Stimulated activated CD4-positive, alpha-beta T cell treated with anti-CD3 and anti-CD28 coated beads, TNF-alpha, amount 100 ng/mL, for 48 hours (primary cell): ENCODE measurements at regions not wholly inside any gene's neighbourhood (a gene's known extent, or its start where the extent isn't known, plus 50 kb on each side); places are given as distances from the start of the nearest gene placed in this dataset.

Experiments
- DNase-seq, 3 donors: peaks; one replicate each; pipeline ENCODE4 v3.0.0-alpha.2; 2020; ENCODE audit warnings: low read depth in 3 of 3

- no peak for DNase-seq
Observed at GRCh38 chr6:148090326-148090725, 252.3 kb upstream of the SASH1 start.

DNA sequence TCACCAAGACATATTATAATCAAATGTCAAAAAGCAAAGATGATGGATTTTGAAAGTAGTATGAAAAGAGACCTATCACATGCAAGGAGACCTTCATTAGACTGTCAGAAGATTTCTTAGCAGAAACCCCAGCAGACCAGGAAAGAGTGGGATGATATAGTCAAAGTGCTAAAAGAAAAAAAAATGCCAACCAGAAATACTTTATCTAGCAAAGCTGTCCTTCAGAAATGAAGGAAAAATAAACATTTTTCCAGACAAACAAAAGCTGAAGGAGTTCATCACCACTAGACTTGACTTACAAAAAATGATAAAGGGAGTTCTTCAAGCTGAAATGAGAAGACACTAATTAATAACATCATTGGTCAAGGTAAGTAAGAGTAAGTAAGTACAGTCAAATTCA, 251.2 kb upstream of the SASH1 start:
- no peak for DNase-seq

DNA sequence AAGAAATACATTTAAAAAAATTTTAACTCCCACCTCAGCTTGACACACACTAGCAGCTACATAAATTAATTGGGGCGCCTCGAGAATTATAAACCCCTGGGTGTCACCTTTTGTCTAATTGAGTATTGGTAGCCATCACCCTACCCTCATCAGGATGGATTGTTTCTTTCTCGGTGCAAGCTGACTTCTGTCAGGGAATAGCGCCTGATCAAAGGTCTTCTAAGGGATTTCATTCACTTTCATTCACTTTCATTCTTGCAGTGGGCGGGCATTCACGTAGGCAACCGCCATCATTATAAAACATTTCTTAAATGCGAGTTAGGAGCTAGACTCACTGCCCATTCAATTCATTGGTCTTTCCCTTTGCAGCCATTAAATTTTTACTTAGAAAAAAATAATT, 239.2 kb upstream of the SASH1 start:
- DNase-seq = no peak

DNA sequence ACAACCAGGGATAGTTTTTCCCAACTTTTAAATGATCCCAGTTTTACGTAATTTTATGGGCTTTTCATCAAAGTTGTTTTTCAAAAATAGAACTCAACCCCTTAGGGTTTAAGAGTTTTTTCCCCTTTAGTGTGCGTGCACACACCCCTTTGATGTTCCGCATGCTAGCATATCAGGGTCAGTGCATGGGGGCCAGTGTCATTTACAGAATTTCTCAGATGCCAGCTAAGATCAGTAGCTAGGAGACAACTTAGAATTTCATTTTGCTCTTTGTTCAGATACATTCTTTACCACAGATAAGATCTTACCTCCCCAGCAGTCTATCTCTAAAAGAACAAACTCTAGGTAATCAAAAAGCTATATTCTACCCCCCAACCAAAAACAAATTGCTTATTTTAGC, 238.5 kb upstream of the SASH1 start:
- DNase-seq = no peak

DNA sequence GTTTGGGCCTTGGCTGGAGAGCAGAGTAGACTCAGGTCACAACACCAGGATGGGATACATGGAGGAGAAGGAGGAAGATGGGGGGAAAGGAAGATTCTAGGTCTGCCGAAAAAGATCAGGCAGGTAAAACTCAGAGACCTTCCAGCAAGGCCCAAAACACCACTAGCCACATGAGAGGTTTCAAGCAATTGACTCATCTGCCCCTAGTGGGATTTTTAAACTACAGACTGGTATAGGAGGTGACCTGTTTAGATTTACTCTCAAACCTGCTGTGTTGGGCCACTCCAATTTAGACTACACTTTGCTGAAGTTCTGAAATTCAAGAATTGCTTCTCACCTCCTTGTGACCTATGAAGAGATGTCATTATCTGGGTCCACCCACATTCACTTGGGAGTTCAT, 236.9 kb upstream of the SASH1 start:
- DNase-seq = no peak

DNA sequence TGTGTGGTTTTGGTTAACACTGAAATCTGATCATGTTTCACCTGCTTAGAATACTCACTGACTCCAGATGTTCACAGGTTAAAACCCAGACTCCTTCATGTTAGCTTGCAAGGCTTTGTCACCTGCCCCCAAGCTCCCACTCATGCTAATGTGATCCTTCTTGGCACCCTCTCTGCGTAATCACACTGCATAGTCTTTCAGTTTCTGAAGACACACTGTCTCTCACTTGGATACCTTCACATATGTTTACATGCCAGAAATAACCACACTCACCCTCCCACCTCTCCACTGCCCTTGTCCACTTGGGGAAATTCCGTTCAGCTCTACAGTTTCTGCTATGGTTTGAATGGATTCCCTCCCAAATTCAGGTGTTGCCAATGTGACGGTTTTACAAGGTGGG, 234.7 kb upstream of the SASH1 start:
- DNase-seq = no peak

DNA sequence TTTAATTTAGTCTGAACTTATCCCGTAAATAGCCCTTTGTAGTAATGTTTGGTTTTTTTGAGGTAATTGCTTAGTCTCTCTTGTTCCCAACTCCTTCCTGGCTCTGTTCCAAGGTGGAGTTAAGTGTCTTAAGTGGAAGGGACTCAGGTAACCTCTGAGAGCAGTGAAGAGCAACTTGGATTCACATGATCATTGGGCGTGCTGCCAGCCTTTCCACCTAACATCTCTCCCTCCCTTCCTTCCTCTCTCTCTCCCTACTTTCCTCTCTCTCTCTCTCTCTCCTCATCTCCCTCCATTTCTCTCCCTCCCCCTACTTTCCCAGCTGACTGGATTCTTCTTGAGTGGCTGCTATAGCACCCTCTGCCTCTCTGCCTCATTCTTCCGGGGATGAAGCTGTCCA, 232.9 kb upstream of the SASH1 start:
- DNase-seq = no peak

- DNase-seq = no peak
Observed at GRCh38 chr6:148110925-148111324, 231.7 kb upstream of the SASH1 start.

GRCh38 chr6:148112851-148113319, 229.8 kb upstream of the SASH1 start:
- DNase-seq = no peak

GRCh38 chr6:148116001-148116400, 226.6 kb upstream of the SASH1 start:
- DNase-seq = no peak

DNA sequence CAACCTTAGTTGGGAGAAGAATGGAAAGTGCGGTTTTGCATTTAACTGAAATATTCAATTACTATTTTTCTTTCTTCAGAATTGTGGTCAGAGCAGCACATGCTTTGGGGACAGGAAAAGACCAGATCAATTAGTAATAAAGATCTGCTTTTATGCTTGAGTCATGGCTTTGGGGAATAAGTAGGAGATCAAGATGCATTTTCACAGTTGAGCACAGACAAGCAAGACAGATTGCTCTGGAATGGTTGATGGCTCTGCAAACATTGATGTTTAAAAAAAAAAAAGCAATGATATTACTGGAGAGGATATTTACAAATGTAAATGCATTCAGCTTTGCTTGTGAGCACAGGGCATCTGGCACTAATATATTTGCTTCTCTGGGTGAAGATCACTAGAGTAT, 224.4 kb upstream of the SASH1 start:
- DNase-seq = no peak

DNA sequence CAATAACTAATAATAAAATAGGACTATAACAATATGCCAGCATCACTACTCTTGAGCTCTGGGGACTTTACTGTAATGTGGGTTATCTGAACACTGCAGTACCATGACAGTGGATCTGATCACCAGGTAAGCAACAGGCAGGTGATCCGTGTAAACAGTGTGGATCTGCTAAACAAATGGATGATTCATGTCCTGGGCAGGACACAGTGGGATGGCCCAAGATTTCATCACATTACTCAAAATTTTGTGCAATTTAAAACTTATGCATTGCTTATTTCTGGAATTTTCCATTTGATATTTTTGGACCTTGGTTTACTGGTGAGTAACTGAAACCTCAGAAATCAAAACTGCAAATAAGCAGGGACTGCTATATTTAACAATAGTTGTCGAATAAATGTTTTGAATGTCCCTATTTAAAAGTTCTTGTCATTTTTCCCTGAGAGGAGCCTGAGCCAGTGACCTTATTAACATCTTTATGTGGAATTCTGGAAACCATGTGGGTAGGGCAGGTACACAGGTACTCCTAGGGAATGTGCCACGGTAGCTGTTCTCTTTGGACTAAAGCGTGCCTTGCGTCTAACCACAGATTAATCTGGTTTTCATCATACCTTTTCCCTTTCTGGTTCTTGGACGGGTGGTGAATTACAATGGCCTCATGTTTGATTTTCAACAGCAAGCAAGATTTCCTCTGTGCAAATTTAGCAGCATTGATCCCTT, 214.5 kb upstream of the SASH1 start:
- no peak for DNase-seq

GRCh38 chr6:148134592-148134991, 208.0 kb upstream of the SASH1 start:
- no peak for DNase-seq

DNA sequence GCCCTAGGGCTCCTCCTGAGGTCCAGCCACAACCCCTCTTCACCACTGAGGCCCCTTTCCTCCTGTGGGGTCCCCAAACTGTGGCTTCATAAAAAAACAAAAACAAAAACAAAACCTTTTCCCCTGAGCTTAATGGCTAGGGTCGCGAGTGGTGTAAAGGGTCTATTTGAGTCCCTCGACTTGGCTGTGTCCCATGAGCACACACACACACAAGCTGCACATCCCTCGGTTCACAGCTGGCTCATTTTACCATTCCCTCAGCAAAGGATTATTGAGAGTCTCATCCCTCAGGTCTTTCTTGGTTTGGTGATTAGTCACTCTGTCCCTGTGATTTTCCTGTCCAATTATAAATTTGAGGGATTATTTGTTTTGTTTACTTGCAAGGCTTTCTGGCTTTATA, 206.1 kb upstream of the SASH1 start:
- DNase-seq = no peak

DNA sequence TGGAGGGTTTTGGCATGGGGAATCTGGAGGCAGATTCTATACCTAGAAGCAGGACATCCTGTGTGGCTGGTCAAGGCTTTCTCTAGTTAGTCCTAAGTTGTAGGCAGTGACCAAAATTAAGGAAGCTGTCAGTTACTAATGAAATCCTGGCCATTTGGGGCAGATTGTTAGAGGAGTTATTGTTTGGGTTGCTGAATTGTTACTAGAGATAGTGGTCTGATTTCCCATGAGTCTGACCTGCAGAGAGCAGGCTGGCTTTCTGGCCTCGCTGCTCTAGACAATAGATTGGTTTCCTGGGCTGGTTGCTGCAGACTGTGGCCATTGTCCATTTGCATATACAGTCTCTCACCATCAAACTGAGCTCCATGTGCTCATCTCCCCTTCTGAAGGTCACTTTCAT, 205.0 kb upstream of the SASH1 start:
- no peak for DNase-seq

DNA sequence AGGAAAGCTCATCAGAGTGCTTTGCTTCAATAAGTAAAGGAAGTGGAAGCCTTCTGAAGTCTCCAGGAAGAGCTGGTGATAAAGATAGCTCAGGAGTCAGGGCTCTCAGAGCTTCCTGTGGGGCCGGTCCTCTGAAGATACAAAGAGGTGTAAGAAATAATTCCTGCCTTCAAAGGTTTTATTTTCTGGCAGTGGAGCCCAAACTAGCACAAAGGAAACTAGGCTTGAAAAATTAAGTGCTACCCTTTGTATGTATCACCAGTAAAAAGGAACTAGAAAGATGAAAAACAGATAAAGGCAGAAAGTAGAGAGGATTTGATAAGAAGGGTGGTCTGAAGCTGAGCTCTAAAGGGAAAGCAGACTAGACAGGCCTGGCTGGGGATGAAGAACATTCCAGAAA, 204.1 kb upstream of the SASH1 start:
- DNase-seq = no peak

DNA sequence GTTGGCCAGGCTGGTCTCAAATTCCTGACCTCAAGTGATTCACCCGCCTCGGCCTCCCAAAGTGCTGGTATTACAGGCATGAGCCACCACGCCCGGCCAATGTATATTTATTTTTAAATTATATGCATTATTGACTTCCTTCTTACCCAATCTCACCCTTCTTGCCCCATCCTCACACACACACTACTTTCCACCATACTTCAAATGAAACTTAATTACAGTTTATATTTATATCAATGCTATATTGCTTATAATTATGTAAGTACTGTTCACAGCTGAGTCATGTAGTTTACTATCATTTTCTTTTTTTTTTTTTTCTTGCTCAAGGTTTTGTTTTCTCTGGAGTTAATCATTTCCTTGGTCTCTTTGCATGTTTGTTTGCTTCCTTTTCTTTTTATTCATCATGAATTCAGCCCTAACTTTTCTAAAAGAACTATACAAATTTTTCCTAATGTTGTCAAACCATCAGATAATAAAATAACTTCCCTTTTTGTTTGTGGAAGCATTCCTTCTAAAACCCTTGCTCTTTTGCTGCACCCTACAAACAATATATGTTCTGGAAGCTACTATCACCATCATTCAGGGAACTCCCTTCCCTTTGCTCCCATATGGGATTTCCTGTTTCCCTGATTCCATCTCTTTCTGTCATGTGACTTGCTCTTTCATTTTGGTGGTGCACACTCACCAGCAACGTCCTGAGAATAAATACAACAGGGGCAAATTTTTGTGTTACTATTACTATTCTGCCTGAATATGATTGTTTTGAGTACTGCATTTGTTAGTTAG, 201.7 kb upstream of the SASH1 start:
- no peak for DNase-seq

DNA sequence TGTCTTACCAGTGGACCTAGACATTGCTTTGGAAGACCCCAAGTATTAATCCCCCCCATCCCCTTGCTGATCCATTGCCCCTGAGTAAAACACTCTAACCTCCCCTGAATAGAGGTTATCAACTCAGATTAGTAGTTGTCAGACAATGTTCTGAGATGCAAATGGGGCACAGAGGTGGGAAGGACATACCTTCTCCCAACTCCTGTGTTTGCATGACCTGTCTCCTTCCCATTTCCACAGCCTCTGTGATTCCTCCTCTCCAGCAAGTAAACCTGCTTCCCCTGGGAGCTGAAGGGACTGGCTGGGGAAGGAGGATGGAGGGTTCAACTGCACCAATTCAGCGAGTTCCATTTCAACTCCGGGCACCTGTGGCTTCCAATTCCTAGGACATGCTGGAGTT, 199.8 kb upstream of the SASH1 start:
- DNase-seq = no peak

GRCh38 chr6:148143771-148144170, 198.9 kb upstream of the SASH1 start:
- DNase-seq = no peak

- peak; percentile 29 to 64 (median 32) for DNase-seq
Observed at GRCh38 chr6:148144917-148145521, 197.6 kb upstream of the SASH1 start.

DNA sequence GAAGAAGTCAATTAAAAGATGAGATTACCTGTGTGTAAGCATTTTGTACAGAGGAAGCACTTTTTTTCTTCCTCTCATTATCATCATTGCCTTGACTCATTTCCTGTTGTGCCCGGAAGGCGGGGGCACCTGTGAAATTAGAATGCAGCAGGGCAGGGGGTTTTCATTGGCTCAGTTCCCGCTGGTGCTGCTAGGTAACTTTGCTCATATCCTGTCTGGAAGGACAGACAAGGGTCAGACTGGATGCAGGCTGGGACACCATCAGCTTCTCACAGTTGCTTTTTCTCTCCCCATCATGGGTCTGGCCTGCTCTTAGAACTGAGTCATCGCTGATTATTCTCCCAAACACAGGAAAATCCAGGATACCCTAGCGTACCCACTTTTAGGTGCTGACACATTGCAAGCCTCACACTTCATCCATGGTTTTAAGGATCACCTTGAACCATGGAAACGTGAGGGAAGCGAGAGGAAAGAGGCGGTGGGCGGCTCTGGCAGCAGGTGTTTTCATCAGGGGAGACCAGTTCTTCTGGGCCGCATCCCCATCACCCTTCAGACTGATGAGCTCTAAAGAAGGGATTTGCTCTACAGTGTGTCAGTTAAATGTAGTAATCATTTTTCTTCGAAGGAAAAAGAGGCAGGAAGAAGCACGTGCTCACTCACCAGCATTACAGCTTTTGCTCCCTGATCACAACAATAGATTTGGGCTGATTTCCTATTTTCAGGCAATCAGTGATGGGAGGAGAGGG, 195.7 kb upstream of the SASH1 start:
- peak in 2 of 3 donors; percentile 35 to 46 for DNase-seq

DNA sequence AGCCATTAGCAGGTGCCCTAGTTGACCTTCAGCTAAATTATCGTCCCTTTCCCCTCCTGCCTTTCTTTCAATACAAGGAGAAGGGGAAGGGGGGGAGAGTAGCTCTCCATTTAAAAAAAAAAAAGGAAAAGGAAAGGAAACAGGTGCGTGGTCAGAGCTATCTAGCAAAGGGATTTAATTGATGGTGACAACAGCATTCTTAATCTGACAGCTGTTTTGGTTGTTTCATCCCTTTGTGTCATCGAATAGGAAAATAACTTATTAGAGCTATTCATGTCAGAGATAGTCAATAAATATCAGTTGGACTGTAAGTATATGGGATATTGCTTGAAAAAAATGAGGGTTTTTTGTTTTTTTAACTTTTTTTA, 195.2 kb upstream of the SASH1 start:
- no peak for DNase-seq
